SU-DHL-6 (cell line): ENCODE measurements at regions not wholly inside any gene's neighbourhood (a gene's known extent, or its start where the extent isn't known, plus 50 kb on each side); places are given as distances from the start of the nearest gene placed in this dataset.

ENCODE experiments used
- H2AFZ ChIP-seq: fragments of 200-600 bp; sonication (generic); 2 replicates; pipeline ENCODE4 v1.6.1; 2014; ENCODE audit warnings: low read depth, mild to moderate bottlenecking, moderate library complexity, mixed read lengths, antibody characterized with exemption, low read length; ENCODE audit not compliant: severe bottlenecking
- H3F3A ChIP-seq: fragments of 200-600 bp; shearing (Covaris generic); 2 replicates; pipeline ENCODE4 v1.6.0; 2016; ENCODE audit warnings: antibody characterized with exemption, mild to moderate bottlenecking; ENCODE audit not compliant: insufficient read depth
- H3K27ac ChIP-seq: fragments of 200-600 bp; sonication (generic); 2 replicates; pipeline ENCODE4 v1.5.1; 2016; ENCODE audit warnings: low read depth, mild to moderate bottlenecking, low read length, moderate library complexity, mixed read lengths
- H3K27me3 ChIP-seq: fragments of 200-600 bp; sonication (generic), shearing (Covaris generic); 2 replicates; pipeline ENCODE4 v1.6.0; 2014; ENCODE audit warnings: mild to moderate bottlenecking, low read length
- H3K36me3 ChIP-seq: fragments of 200-600 bp; sonication (generic); 2 replicates; pipeline ENCODE4 v1.6.1; 2014; ENCODE audit warnings: mild to moderate bottlenecking, low read length, mixed read lengths
- H3K4me2 ChIP-seq: fragments of 300-600, 200-600 bp; shearing (Covaris generic), sonication (generic); 2 replicates; pipeline ENCODE4 v1.6.0; 2014; ENCODE audit warnings: low read length, low read depth, mild to moderate bottlenecking; ENCODE audit not compliant: poor library complexity, severe bottlenecking
- H3K4me3 ChIP-seq: fragments of 200-600 bp; sonication (generic); 2 replicates; pipeline ENCODE4 v1.5.1; 2014; ENCODE audit warnings: antibody characterized with exemption, low read length, mild to moderate bottlenecking, mixed read lengths; ENCODE audit not compliant: insufficient read depth, poor library complexity, severe bottlenecking
- H3K79me2 ChIP-seq: fragments of 200-600 bp; sonication (generic); 2 replicates; pipeline ENCODE4 v1.6.1; 2014; ENCODE audit warnings: mild to moderate bottlenecking, low read length, moderate library complexity; ENCODE audit not compliant: insufficient read depth
- H3K9ac ChIP-seq: fragments of 200-600 bp; sonication (generic); 2 replicates; pipeline ENCODE4 v1.7.0; 2014; ENCODE audit warnings: mild to moderate bottlenecking, low read length
- H3K9me2 ChIP-seq: fragments of 200-600 bp; sonication (generic); replicated peaks from 2 replicates; pipeline ENCODE4 v1.6.1; 2014; ENCODE audit warnings: low read length; ENCODE audit not compliant: insufficient read depth
- H3K9me3 ChIP-seq: fragments of 200-600 bp; sonication (generic); 2 replicates; pipeline ENCODE4 v1.6.1; 2014; ENCODE audit warnings: low read length, mixed read lengths; ENCODE audit not compliant: insufficient read depth
- H4K20me1 ChIP-seq: fragments of 200-600 bp; sonication (generic); 2 replicates; pipeline ENCODE4 v1.6.1; 2014; ENCODE audit warnings: low read depth, mild to moderate bottlenecking, antibody characterized with exemption, low read length, moderate library complexity, mixed read lengths
- CTCF ChIP-seq: fragments of 200-600 bp; sonication (generic); IDR thresholded peaks from one replicate; pipeline ENCODE4 v1.5.1; 2017; ENCODE audit warnings: antibody characterized with exemption, mild to moderate bottlenecking, low read length, moderate library complexity; ENCODE audit not compliant: insufficient read depth, poor library complexity, severe bottlenecking
- EZH2phosphoT487 ChIP-seq: fragments of 200-600 bp; sonication (generic), shearing (Covaris generic); conservative IDR thresholded peaks from 2 replicates; pipeline ENCODE4 v1.6.1; 2018; ENCODE audit warnings: mild to moderate bottlenecking, antibody characterized with exemption, low read length, moderate library complexity, mixed read lengths

DNA sequence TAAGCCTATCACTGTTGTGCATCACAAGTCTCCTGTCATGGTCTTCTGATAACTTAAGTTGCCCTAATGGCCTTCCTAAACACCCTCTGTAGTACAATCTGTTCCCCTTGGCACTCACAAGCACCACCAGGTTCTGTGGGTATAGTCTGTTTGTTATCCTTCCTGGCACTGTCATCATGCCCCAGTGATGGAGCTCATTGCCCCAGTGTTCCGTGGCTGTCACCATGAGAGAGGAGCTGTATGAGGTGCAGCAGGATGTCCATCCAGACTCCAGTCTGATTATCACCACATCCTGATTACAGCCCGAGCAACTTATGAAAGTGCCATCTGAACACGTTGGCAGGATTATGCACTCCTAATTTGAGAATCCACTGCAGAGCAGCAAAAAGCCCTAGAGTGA is 380.1 kb downstream of the FRK start:
- Histone ChIP-seq H3K79me2 (no peaks in the 10 kb centered on the region), H3K9me3 (no peaks in the 10 kb centered on the region), H3K9ac (no peak overlapping the region), H3K27ac (no peak overlapping the region), H3K9me2 (no peaks in the 10 kb centered on the region), H4K20me1 (no peaks in the 10 kb centered on the region), H3K36me3 (no peaks in the 10 kb centered on the region), H3K27me3 (no peaks in the 10 kb centered on the region), H3K4me2 (no peak overlapping the region), H3F3A (no peaks in the 10 kb centered on the region), H2AFZ (no peak overlapping the region), H3K4me3 (no peak overlapping the region)
- TF ChIP-seq EZH2phosphoT487 (no peak), CTCF (no peak)

- H2AFZ ChIP-seq: no peak overlapping the region
- H3K27me3 ChIP-seq: no peaks in the 10 kb centered on the region
- H3F3A ChIP-seq: no peaks in the 10 kb centered on the region
- H3K4me2 ChIP-seq: no peak overlapping the region
- H3K9ac ChIP-seq: no peak overlapping the region
- H3K9me2 ChIP-seq: no peaks in the 10 kb centered on the region
- H3K4me3 ChIP-seq: no peak overlapping the region
- no peaks in the 10 kb centered on the region for H3K9me3 ChIP-seq
- H3K79me2 ChIP-seq: no peaks in the 10 kb centered on the region
- no peak for TF ChIP-seq CTCF
- TF ChIP-seq EZH2phosphoT487: no peak
- no peak overlapping the region for H3K27ac ChIP-seq
- H3K36me3 ChIP-seq: no peaks in the 10 kb centered on the region
- no peaks in the 10 kb centered on the region for H4K20me1 ChIP-seq
These were observed 383.5 kb downstream of the FRK start for GRCh38 chr6:115677198-115677597.

DNA sequence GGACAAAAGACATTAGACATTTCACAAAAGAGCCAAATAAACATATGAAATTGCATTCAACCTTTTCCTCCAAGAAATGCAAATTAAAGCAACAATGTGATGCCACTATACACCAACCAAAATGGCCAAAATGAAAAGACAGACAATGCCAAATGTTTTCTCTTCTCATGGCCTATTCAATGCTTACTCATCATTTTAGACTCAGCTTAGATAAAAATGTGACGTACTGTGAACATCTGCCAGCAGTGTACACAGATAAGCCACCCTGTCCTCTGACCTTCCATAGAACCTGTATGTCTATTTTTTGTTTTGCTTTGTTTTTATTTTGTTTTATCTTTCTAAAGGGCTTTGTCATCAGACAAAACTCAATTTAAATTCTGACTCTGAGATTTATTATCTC is 385.2 kb downstream of the FRK start:
- H4K20me1 ChIP-seq: no peaks in the 10 kb centered on the region
- no peaks in the 10 kb centered on the region for H3K36me3 ChIP-seq
- no peaks in the 10 kb centered on the region for H3K79me2 ChIP-seq
- no peaks in the 10 kb centered on the region for H3K9me3 ChIP-seq
- no peak overlapping the region for H2AFZ ChIP-seq
- no peaks in the 10 kb centered on the region for H3K9me2 ChIP-seq
- H3K27ac ChIP-seq: no peak overlapping the region
- H3K4me2 ChIP-seq: no peak overlapping the region
- no peak for TF ChIP-seq CTCF
- TF ChIP-seq EZH2phosphoT487: no peak
- H3F3A ChIP-seq: no peaks in the 10 kb centered on the region
- H3K4me3 ChIP-seq: no peak overlapping the region
- H3K27me3 ChIP-seq: no peaks in the 10 kb centered on the region
- H3K9ac ChIP-seq: no peak overlapping the region

GRCh38 chr6:115668781-115669180 is 391.9 kb downstream of the FRK start:
- no peaks in the 10 kb centered on the region for H3F3A ChIP-seq
- TF ChIP-seq EZH2phosphoT487: no peak
- no peak for TF ChIP-seq CTCF
- H2AFZ ChIP-seq: no peak overlapping the region
- H3K9me2 ChIP-seq: no peaks in the 10 kb centered on the region
- no peaks in the 10 kb centered on the region for H3K9me3 ChIP-seq
- H3K79me2 ChIP-seq: no peaks in the 10 kb centered on the region
- H3K27ac ChIP-seq: no peak overlapping the region
- H3K4me2 ChIP-seq: no peak overlapping the region
- no peaks in the 10 kb centered on the region for H3K27me3 ChIP-seq
- H3K36me3 ChIP-seq: no peaks in the 10 kb centered on the region
- H3K4me3 ChIP-seq: no peak overlapping the region
- H4K20me1 ChIP-seq: no peaks in the 10 kb centered on the region
- no peak overlapping the region for H3K9ac ChIP-seq
